K562 (cell line): ENCODE measurements at regions not wholly inside any gene's neighbourhood (a gene's known extent, or its start where the extent isn't known, plus 50 kb on each side); places are given as distances from the start of the nearest gene placed in this dataset.

Experiments used
- RFX1 ChIP-seq: fragments of 450-650 bp; IDR thresholded peaks from 2 replicates; pipeline ENCODE4 v1.6.1; 2016; ENCODE audit warnings: mild to moderate bottlenecking, moderate library complexity
- ZC3H8 ChIP-seq: fragments of 450-650 bp; IDR thresholded peaks from 2 replicates; pipeline ENCODE4 v1.6.1; 2017

GRCh38 chr22:48581796-48582469 lies 1245.7 kb downstream of the BRD1 start:
- TF ChIP-seq RFX1: no peak
- TF ChIP-seq ZC3H8: no peak
